ENCODE measurements at regions not wholly inside any gene's neighbourhood (a gene's known extent, or its start where the extent isn't known, plus 50 kb on each side); places are given as distances from the start of the nearest gene placed in this dataset.

DNA sequence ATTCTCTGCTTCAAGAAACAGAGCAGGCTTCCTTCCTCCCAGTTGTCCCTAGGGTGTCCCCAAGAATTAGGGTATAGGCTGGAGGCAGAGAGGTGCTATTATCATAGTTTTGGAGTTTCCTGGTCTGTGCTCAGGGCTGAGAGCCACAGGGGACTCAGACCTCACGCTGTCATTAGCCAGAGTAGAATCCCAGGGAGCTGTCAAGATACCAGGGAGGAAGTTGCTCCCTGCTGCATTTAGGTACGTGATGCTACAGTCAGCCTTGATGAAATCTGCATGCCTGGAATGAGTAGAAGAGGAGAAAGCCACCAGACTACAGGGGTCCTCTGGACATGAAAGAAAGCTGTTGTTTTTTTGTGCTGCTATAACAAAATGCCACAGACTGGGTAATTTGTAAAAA lies 273.2 kb downstream of the SH3GL2 start:
- TF ChIP-seq POLR2A (IDR thresholded peaks at IDR 0.05; ENCODE audit: low read length) = no peak
- no peak for TF ChIP-seq GATA1 (IDR thresholded peaks at IDR 0.05; ENCODE audit: low read depth, low read length)

Measured in erythroblast (primary cell).